Peyer's patch (tissue), 4 donors: ENCODE measurements at regions not wholly inside any gene's neighbourhood (a gene's known extent, or its start where the extent isn't known, plus 50 kb on each side); places are given as distances from the start of the nearest gene placed in this dataset.
"Not testable (repeated sequence)": the region's sequence is repeated elsewhere in the genome, so short reads cannot be mapped to it uniquely, and the experiment has no call there.

Source experiments
- DNase-seq, 3 donors: peaks; one replicate each; pipeline ENCODE4 v3.0.0-alpha.2; 2017 to 2019
- H3K27ac ChIP-seq, 4 donors: fragments of 200-600 bp; sonication (generic); one replicate each; pipeline ENCODE4 v1.5.1; 2016 to 2019
- H3K27me3 ChIP-seq, 2 donors: fragments of 200-600 bp; sonication (generic); one replicate each; pipeline ENCODE4 v1.5.1; 2019
- H3K36me3 ChIP-seq, 3 donors: fragments of 200-600 bp; sonication (generic); one replicate each; pipeline ENCODE4 v1.5.1; 2016 to 2019
- H3K4me1 ChIP-seq, 4 donors: fragments of 200-600 bp; sonication (generic); one replicate each; pipeline ENCODE4 v1.5.1; 2016 to 2019
- H3K4me3 ChIP-seq, 4 donors: fragments of 200-600 bp; sonication (generic); 1 replicate in 3 of 4; 2 replicates in 1 of 4; pipeline ENCODE4 v1.5.1; 2016 to 2019; ENCODE audit warnings: mild to moderate bottlenecking in 1 of 4
- H3K9me3 ChIP-seq, 4 donors: fragments of 200-600 bp; sonication (generic); one replicate each; pipeline ENCODE4 v1.5.1; 2016 to 2019; ENCODE audit warnings: mild to moderate bottlenecking in 1 of 4
- CTCF ChIP-seq, 6 experiments: fragments of 450-650 bp in 4 of 6; fragments of 200-600 bp in 2 of 6; sonication (generic) in 1 of 6; IDR thresholded peaks; one replicate each; pipeline ENCODE4 v1.5.1; 2017 to 2019; ENCODE audit warnings: antibody characterized with exemption in 6 of 6, mild to moderate bottlenecking in 3 of 6, moderate library complexity in 1 of 6
- POLR2A ChIP-seq, 2 donors: fragments of 450-650 bp; IDR thresholded peaks; one replicate each; pipeline ENCODE4 v1.5.1; 2017; ENCODE audit warnings: antibody characterized with exemption in 2 of 2, mild to moderate bottlenecking in 2 of 2, moderate library complexity in 2 of 2

- H3K27ac ChIP-seq, result no peak overlapping the region
- no peaks in the 10 kb centered on the region for H3K27me3 ChIP-seq
These were observed 1083.2 kb downstream of the SOCS6 start for GRCh38 chr18:71371951-71372605.

GRCh38 chr18:71370671-71371445, 1082.0 kb downstream of the SOCS6 start:
- TF ChIP-seq POLR2A (IDR thresholded peaks at IDR 0.05) (no peak), CTCF (IDR thresholded peaks at IDR 0.05) (no peak)
- H3K4me3 ChIP-seq, result no peak overlapping the region
- H3K9me3 ChIP-seq, result no peaks in the 10 kb centered on the region
- H3K4me1 ChIP-seq, result no peaks in the 10 kb centered on the region
- H3K36me3 ChIP-seq, result no peaks in the 10 kb centered on the region
- no peak for DNase-seq
- H3K27me3 ChIP-seq, result no peaks in the 10 kb centered on the region
- H3K27ac ChIP-seq, result no peak overlapping the region

More at GRCh38 chr18:71371951-71372605, 1083.2 kb downstream of the SOCS6 start:
- Histone ChIP-seq H3K4me1 (no peaks in the 10 kb centered on the region), H3K36me3 (no peaks in the 10 kb centered on the region), H3K9me3 (no peaks in the 10 kb centered on the region), H3K4me3 (no peak overlapping the region)
- no peak for DNase-seq
- TF ChIP-seq CTCF (IDR thresholded peaks at IDR 0.05) (no peak), POLR2A (IDR thresholded peaks at IDR 0.05) (no peak)

GRCh38 chr18:71370095-71370494, 1081.2 kb downstream of the SOCS6 start:
- Histone ChIP-seq H3K4me1 (no peaks in the 10 kb centered on the region), H3K27ac (no peak overlapping the region), H3K36me3 (no peaks in the 10 kb centered on the region), H3K9me3 (no peaks in the 10 kb centered on the region), H3K27me3 (no peaks in the 10 kb centered on the region), H3K4me3 (no peak overlapping the region)
- TF ChIP-seq CTCF (IDR thresholded peaks at IDR 0.05) (no peak), POLR2A (IDR thresholded peaks at IDR 0.05) (no peak)
- DNase-seq, result no peak

GRCh38 chr18:71362140-71362539, 1073.3 kb downstream of the SOCS6 start:
- H3K4me3 ChIP-seq, result no peak overlapping the region
- DNase-seq, result no peak

GRCh38 chr18:71355599-71355998, 1066.8 kb downstream of the SOCS6 start:
- H3K4me1 ChIP-seq, H3K27ac ChIP-seq, H3K4me3 ChIP-seq, H3K9me3 ChIP-seq, DNase-seq, H3K36me3 ChIP-seq, H3K27me3 ChIP-seq: not testable (repeated sequence)

More at GRCh38 chr18:71362140-71362539, 1073.3 kb downstream of the SOCS6 start:
- no peaks in the 10 kb centered on the region for H3K9me3 ChIP-seq
- no peak for TF ChIP-seq CTCF (IDR thresholded peaks at IDR 0.05)
- TF ChIP-seq POLR2A (IDR thresholded peaks at IDR 0.05), result no peak
- no peaks in the 10 kb centered on the region for H3K4me1 ChIP-seq
- H3K27me3 ChIP-seq, result no peaks in the 10 kb centered on the region
- no peaks in the 10 kb centered on the region for H3K36me3 ChIP-seq
- no peak overlapping the region for H3K27ac ChIP-seq

- Histone ChIP-seq H3K9me3 (no peaks in the 10 kb centered on the region), H3K36me3 (no peaks in the 10 kb centered on the region), H3K27me3 (no peaks in the 10 kb centered on the region), H3K4me3 (no peak overlapping the region), H3K27ac (no peak overlapping the region), H3K4me1 (no peaks in the 10 kb centered on the region)
- no peak for DNase-seq
- TF ChIP-seq CTCF (IDR thresholded peaks at IDR 0.05) (no peak), POLR2A (IDR thresholded peaks at IDR 0.05) (no peak)
These were observed 1063.8 kb downstream of the SOCS6 start for GRCh38 chr18:71352618-71353017.
